Left hindlimb (tissue), 1 donor: ENCODE measurements at regions not wholly inside any gene's neighbourhood (a gene's known extent, or its start where the extent isn't known, plus 50 kb on each side); places are given as distances from the start of the nearest gene placed in this dataset.
"Not testable (repeated sequence)": the region's sequence is repeated elsewhere in the genome, so short reads cannot be mapped to it uniquely, and the experiment has no call there.

ENCODE experiments used
- DNase-seq: peaks from one replicate; pipeline ENCODE4 v3.0.0-alpha.2; 2018

GRCh38 chr22:49476800-49477400 lies 350.8 kb downstream of the BRD1 start:
- no peak for DNase-seq

DNA sequence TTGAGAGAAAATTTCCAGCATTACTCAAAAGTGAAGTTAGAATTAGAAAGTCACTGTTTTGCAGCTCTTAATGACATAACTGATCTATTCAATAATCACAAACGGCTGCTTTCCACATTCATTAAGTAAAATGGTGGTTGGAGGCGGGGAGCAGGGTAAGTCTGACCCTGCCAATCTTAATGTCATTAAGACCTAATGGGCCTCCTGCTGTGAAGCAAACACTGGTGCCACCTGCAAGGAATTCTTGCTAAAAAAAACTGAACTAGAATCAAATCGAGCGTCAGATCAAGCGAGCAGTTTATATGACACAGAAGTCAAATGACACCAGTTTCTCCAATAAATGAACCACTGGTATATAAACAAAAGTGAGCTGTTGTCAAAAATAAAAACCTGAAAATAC lies 351.5 kb downstream of the BRD1 start:
- DNase-seq = no peak

- no peak for DNase-seq
Measured at GRCh38 chr22:49475253-49475652, 352.4 kb downstream of the BRD1 start.

DNA sequence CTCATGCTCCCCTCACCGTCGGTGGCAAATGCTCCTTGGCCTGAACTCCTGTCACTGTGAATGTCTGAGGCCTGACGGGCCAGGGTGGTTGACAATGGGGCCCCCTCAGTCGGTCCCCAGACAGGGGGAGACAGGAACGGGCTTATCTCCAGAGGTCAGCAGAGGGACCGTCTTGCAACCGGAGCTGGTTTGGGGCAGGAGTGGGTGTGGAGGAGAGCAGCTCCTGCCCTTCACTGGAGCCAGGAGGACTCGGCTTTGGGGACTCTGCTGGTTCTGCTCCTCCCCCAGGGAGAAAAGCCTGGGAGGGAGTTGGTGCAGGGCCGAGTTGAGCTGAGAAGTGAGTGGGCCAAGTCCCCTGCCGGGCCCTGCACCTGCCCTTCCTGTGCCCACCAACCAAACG lies 354.4 kb downstream of the BRD1 start:
- no peak for DNase-seq

DNA sequence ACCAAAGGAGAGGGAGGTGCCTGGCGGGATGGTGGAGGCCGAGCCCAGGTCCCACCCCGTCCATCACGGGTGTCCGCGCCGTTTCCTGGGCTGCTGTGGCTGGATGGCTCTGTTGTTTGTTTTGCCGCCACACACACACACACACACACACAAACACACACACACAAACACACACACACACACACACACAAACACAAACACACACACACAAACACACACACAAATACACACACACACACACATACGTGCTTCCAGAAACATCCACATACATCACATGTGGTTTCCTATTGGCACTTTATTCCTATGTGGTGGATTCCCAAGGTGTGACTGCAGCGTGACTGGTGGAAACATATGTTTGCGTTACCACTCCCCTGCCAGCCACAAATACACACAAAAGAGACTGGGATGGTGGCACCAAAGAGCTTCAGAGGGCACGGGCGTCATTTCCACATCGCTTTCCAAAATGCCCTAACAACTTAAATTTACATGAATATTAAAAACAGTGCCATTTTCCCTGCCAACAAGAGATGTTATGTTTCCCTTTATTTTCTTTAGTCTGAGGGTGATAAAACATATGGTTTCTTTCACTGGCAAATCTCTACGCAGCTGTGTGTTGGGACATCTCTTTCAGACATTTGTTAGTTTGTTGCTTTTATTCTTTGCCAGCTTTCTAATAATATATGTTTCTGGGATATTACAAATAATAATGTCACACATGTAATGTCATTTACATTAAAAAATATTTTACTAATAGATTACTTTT lies 356.8 kb downstream of the BRD1 start:
- no peak for DNase-seq

GRCh38 chr22:49469896-49470740 lies 357.6 kb downstream of the BRD1 start:
- DNase-seq = no peak

- no peak for DNase-seq
Measured at GRCh38 chr22:49468487-49469198, 359.0 kb downstream of the BRD1 start.

- DNase-seq = no peak
Measured at GRCh38 chr22:49466878-49467595, 360.6 kb downstream of the BRD1 start.

- DNase-seq = no peak
Measured at GRCh38 chr22:49464037-49464436, 363.6 kb downstream of the BRD1 start.

DNA sequence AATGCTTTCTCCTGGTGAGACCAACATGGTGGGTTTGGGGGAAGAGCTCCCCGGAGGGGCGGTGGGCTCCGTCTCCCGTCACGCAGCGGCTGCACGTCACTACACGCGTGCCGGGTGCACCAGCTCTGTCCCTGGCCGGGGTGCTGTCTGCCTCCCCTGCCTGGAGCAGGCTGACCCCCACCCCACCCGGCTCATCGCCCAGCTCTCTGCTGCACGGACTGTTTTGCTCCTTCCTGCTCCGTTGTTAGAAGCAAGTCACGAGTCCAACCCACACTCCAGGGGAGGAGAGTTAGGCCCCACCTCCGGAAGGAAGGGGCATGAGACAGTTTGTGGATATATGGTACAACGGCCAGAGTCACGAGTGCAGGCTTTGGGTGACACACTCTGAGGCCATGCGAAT lies 364.9 kb downstream of the BRD1 start:
- DNase-seq = no peak

- DNase-seq = no peak
Measured at GRCh38 chr22:49462291-49462690, 365.4 kb downstream of the BRD1 start.

- DNase-seq = no peak
Measured at GRCh38 chr22:49461674-49462073, 366.0 kb downstream of the BRD1 start.

DNA sequence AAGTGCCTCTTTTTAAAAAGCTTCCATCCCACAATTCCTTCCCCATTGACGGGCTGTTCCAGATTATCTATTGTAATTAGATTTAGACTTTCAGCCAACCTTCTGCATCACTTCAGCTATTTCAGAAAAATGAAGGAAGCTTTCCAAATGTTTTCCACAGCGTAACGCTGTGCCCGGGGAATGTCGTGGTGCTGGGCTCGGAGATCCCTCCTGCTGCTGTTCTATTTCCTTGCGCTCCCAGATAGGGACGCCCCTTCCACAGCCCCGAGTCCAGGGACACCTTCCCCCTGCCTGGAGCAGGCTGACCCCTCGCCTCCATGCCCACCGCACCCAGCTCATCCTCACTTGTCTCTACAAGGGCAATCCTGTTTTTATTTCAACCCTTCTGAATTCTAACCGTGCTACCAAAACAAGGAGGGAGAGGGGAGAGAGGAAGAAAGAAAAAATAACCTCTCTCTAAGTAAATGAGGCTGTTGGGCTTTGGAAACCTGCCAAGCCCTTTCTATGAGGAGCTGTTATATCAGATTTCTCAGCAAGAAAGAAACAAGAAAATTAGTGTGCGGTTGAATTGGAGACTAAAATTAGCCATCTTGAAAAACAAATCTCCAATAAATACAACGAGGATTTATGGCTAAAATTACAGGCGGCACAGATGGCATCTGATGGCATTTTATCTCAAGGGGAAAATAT lies 366.9 kb downstream of the BRD1 start:
- no peak for DNase-seq

GRCh38 chr22:49460091-49460490 lies 367.6 kb downstream of the BRD1 start:
- no peak for DNase-seq

- DNase-seq = no peak
Measured at GRCh38 chr22:49458708-49459099, 369.0 kb downstream of the BRD1 start.

- DNase-seq = no peak
Measured at GRCh38 chr22:49457946-49458707, 369.5 kb downstream of the BRD1 start.

DNA sequence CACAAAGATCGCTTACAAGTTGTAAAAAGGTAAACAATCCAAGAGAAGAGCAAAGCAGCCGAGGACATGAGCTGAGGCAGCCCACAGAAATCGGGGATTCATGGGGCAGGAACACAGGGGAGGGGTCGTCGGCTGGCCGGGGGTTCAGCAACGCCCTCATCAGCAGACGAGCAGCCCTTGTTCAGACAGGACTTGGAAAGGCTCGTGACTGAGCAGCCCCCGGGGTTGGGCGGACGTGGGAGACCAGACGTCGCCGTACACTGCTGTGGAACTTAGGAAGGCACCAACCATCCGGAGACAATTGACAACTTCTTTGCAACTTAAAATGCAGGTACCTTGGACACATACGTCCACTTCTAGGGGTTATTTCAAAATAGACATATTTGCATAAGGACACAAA lies 370.5 kb downstream of the BRD1 start:
- no peak for DNase-seq

DNA sequence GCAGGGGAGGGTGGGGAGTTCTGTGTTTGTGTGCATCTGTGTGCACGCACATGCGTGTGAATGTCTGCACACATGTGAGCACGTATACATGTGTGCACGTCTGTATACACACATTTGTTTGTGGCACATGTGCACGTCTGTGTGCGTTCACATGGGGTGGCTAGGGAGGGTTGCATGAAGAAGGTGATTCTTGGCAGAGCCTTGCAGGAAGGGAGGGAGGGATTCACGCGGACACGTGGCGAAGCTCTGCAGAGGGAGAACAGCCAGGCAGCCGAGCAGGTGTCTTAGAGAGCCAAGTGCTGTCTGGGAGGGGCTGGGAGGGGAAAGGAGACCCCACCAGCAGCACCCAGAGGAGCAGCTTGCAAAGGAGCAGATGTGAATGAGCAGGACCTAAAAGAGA lies 372.1 kb downstream of the BRD1 start:
- DNase-seq = no peak

- DNase-seq = no peak
Measured at GRCh38 chr22:49454726-49455125, 372.9 kb downstream of the BRD1 start.

- no peak for DNase-seq
Measured at GRCh38 chr22:49453771-49454170, 373.9 kb downstream of the BRD1 start.

- not testable (repeated sequence) for DNase-seq
Measured at GRCh38 chr22:49453019-49453418, 374.7 kb downstream of the BRD1 start.
